Common myeloid progenitor, CD34-positive (primary cell): ENCODE measurements at regions not wholly inside any gene's neighbourhood (a gene's known extent, or its start where the extent isn't known, plus 50 kb on each side); places are given as distances from the start of the nearest gene placed in this dataset.

ENCODE experiments used
- CTCF ChIA-PET: fragments of 350-600 bp; sonication (Branson Sonifier 250); formaldehyde crosslinking; loops from one replicate; lab custom pipeline; 2021; ENCODE audit warnings: antibody characterized with exemption; lab: Charles Lee
- POLR2A ChIA-PET: fragments of 350-600 bp; sonication (Branson Sonifier 250); formaldehyde crosslinking; loops from one replicate; lab custom pipeline; 2021; ENCODE audit warnings: antibody characterized with exemption; lab: Charles Lee
- DNase-seq, 3 donors: peaks; one replicate each; pipeline versions ENCODE4 v3.0.0 to v3.0.0-alpha.2; 2013
- H3K27ac ChIP-seq, 2 experiments: 1 replicate in 1 of 2; 2 replicates in 1 of 2; pipeline ENCODE4 v1.7.0; 2013; ENCODE audit warnings: inconsistent platforms in 2 of 2, low read length in 2 of 2, mild to moderate bottlenecking in 2 of 2, low read depth in 1 of 2, moderate library complexity in 1 of 2; ENCODE audit not compliant: severe bottlenecking in 2 of 2, insufficient read depth in 1 of 2, poor library complexity in 1 of 2
- H3K27me3 ChIP-seq, 5 experiments: replicated peaks in 2 of 5; 1 replicate in 3 of 5; 2 replicates in 2 of 5; pipeline versions ENCODE4 v1.6.1 to v1.7.0; 2013; ENCODE audit warnings: low read length in 4 of 5, mild to moderate bottlenecking in 2 of 5, moderate library complexity in 2 of 5, inconsistent platforms in 1 of 5; ENCODE audit not compliant: insufficient read depth in 5 of 5, control insufficient read depth in 4 of 5
- H3K36me3 ChIP-seq, 4 experiments: 1 replicate in 2 of 4; 2 replicates in 2 of 4; pipeline versions ENCODE4 v1.6.1 to v1.7.0; 2013; ENCODE audit warnings: low read length in 3 of 4, control low read depth in 1 of 4, mild to moderate bottlenecking in 1 of 4; ENCODE audit not compliant: control insufficient read depth in 4 of 4, insufficient read depth in 4 of 4
- H3K4me1 ChIP-seq, 4 experiments: 1 replicate in 3 of 4; 2 replicates in 1 of 4; pipeline versions ENCODE4 v1.6.1 to v1.7.1; 2013; ENCODE audit warnings: low read length in 3 of 4, mild to moderate bottlenecking in 3 of 4, control low read depth in 1 of 4, inconsistent platforms in 1 of 4, moderate library complexity in 1 of 4; ENCODE audit not compliant: control insufficient read depth in 4 of 4, insufficient read depth in 4 of 4; ENCODE audit errors: control extremely low read depth in 1 of 4
- H3K4me3 ChIP-seq, 7 experiments: 1 replicate in 4 of 7; 2 replicates in 3 of 7; pipeline versions ENCODE4 v1.5.1 to v1.7.0; 2013; ENCODE audit warnings: mild to moderate bottlenecking in 7 of 7, low read length in 6 of 7, moderate library complexity in 6 of 7, inconsistent platforms in 2 of 7, low read depth in 2 of 7, control low read depth in 1 of 7; ENCODE audit not compliant: insufficient read depth in 4 of 7, control insufficient read depth in 1 of 7; ENCODE audit errors: extremely low read depth in 1 of 7
- H3K9me3 ChIP-seq, 5 experiments: 1 replicate in 4 of 5; 2 replicates in 1 of 5; pipeline versions ENCODE4 v1.6.1 to v1.7.1; 2013; ENCODE audit warnings: low read length in 4 of 5, mild to moderate bottlenecking in 2 of 5, inconsistent platforms in 1 of 5, low read depth in 1 of 5, moderate library complexity in 1 of 5; ENCODE audit not compliant: control insufficient read depth in 4 of 5, insufficient read depth in 2 of 5; ENCODE audit errors: control extremely low read depth in 1 of 5
- WGBS: methylation state at CpG from one replicate; pipeline ENCODE4 v1.1.5; 2013; ENCODE audit not compliant: insufficient coverage; 5-methylcytosine and 5-hydroxymethylcytosine counted together

DNA sequence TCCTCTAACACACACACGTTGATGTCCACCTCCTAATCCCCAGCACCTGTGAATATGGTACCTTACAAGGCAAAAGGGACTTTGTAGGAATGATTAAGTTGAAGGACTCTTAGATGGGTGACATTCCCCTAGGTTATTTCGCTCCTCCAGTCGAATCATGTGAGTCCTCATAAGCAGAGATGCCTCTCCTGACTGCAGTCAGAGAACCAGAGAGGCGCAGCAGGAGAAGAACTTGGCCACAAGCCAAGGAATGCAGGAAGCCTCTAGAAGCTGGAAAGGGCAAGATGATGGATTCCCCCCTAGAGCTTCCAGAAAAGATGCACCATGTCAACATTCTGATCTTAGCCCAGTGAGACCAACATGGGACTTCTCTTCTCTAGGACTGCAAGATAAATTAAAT is 133.1 kb upstream of the PTPRT start:
- Histone ChIP-seq H3K27me3 (peaks cover 0 to 5% (median 0%) of the 10 kb centered on the region in 5 experiments), H3K27ac (no peak overlapping the region), H3K9me3 (no peaks in the 10 kb centered on the region), H3K4me3 (no peak overlapping the region), H3K4me1 (no peaks in the 10 kb centered on the region), H3K36me3 (no peaks in the 10 kb centered on the region)
- CTCF ChIA-PET: no interaction called here
- POLR2A ChIA-PET: no interaction called here
- WGBS: 90% methylated on average over 3 of the region's 4 CpGs
- DNase-seq: no peak

DNA sequence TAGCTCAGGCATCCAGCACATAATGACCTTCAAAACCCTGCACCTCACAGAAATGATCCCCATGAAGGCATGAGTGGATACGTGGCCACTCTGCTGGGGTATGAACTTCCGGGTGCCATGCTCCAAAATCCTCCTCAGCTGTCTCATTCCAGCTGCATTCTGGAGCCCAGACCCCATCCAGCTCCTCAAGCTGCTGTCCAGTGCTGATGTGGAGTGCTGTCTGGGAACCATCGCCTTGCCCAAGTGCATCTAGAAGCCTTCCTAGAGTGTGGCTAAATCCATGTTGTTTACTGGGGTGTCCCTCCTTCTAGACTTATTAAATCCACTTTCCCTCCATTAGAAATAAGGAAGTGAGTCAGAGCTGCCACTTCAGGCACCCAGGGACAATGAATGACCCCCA is 130.8 kb upstream of the PTPRT start:
- no peaks in the 10 kb centered on the region for H3K4me1 ChIP-seq
- H3K27ac ChIP-seq: no peak overlapping the region
- 94% methylated on average over 3 of the region's 3 CpGs for WGBS
- ChIA-PET POLR2A (no interaction called here), CTCF (interaction anchor here (1.1 kb wide), 1 partner anchor 15 kb away, joined by 3 read pairs; no protein-coding TSS in a partner anchor)
- no peak overlapping the region for H3K4me3 ChIP-seq
- H3K27me3 ChIP-seq: peaks cover 0 to 8% (median 0%) of the 10 kb centered on the region in 5 experiments
- no peak for DNase-seq
- H3K36me3 ChIP-seq: no peaks in the 10 kb centered on the region
- no peaks in the 10 kb centered on the region for H3K9me3 ChIP-seq

- Histone ChIP-seq H3K36me3 (no peaks in the 10 kb centered on the region), H3K9me3 (no peaks in the 10 kb centered on the region), H3K4me1 (no peaks in the 10 kb centered on the region), H3K4me3 (no peak overlapping the region), H3K27ac (no peak overlapping the region), H3K27me3 (peaks cover 0 to 8% (median 0%) of the 10 kb centered on the region in 5 experiments)
- peak in 2 of 3 donors; percentile 11 to 26 for DNase-seq
- ChIA-PET CTCF (interaction anchor here (1.4 kb wide), 1 partner anchor 31 kb away, joined by 3 read pairs; no protein-coding TSS in a partner anchor), POLR2A (no interaction called here)
- 65% methylated on average over 4 of the region's 5 CpGs for WGBS
Measured at GRCh38 chr20:43318755-43319297, 129.1 kb upstream of the PTPRT start.

DNA sequence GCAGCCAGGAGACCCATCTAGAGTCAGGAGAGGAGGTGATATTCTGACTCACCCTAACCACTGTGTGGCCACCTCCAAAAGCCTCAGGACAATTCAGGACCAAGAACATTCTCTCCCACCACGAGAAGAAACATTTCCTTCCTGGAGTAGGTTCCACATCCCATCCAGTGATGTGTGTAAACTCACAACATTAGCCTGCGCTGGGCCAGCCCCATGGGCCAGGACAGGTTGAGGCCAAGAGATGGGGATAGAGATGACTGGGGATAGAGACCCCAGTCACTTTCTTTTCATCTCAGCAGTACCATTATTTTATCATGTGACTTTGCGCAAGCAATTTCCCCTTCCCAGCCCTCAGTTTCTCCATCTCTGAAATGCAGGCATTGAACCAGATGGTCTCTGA is 126.6 kb upstream of the PTPRT start:
- Histone ChIP-seq H3K9me3 (no peaks in the 10 kb centered on the region), H3K36me3 (no peaks in the 10 kb centered on the region), H3K27ac (no peak overlapping the region), H3K27me3 (peaks cover 0 to 8% (median 0%) of the 10 kb centered on the region in 5 experiments), H3K4me3 (no peak overlapping the region), H3K4me1 (no peaks in the 10 kb centered on the region)
- CTCF ChIA-PET: no interaction called here
- POLR2A ChIA-PET: no interaction called here
- WGBS: 100% methylated on average over 1 of the region's 3 CpGs
- DNase-seq: no peak

DNA sequence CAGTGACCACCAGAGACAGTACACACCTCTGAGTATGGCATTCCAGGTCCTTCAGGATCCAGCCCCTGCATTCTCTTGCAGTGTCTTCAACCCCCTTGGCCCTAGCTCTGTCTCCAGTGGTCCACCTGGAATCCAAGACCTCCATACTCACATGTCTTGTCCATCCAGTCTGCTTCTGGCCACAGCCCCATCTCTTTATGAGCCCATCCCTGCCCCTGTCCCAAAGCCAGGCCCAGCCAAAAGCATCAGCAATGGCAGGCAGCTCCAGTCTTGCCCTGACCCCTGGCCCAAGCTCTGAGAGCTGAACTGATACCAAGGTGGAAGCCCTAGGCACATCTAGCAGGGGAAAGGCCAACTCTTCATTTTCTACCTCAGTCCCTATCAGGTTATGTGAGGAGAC is 119.6 kb upstream of the PTPRT start:
- CTCF ChIA-PET: no interaction called here
- Histone ChIP-seq H3K27ac (no peak overlapping the region), H3K27me3 (no peaks in the 10 kb centered on the region), H3K4me3 (no peak overlapping the region), H3K9me3 (peaks cover 0 to 16% (median 5%) of the 10 kb centered on the region in 5 experiments), H3K36me3 (no peaks in the 10 kb centered on the region), H3K4me1 (no peaks in the 10 kb centered on the region)
- POLR2A ChIA-PET: no interaction called here
- no peak for DNase-seq

- no peak overlapping the region for H3K4me3 ChIP-seq
- 91% methylated on average over 4 of the region's 4 CpGs for WGBS
- H3K36me3 ChIP-seq: no peaks in the 10 kb centered on the region
- H3K27me3 ChIP-seq: no peaks in the 10 kb centered on the region
- DNase-seq: no peak
- H3K4me1 ChIP-seq: no peaks in the 10 kb centered on the region
- CTCF ChIA-PET: no interaction called here
- POLR2A ChIA-PET: no interaction called here
- peaks cover 0 to 16% (median 5%) of the 10 kb centered on the region in 5 experiments for H3K9me3 ChIP-seq
- H3K27ac ChIP-seq: no peak overlapping the region
Measured at GRCh38 chr20:43306837-43307236, 117.1 kb upstream of the PTPRT start.

DNA sequence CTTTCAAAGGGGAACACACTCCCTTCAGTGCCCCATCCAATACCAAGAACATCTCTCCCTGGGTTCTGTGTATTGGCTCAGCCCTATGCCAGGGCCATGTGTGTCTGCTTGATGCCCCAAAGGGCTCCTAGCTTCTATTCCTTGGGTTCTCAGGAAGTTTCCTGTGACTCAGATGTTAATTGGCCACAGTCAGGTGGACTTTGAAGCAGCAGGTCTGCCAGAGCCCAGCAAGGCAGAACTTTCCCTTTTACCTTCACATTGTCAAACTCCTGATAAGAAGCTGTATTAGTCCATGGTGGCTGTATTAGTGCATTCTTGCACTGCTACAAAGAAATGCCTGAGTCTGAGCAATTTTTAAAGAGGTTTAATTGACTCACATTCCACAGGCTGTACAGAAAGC is 116.0 kb upstream of the PTPRT start:
- no peaks in the 10 kb centered on the region for H3K27me3 ChIP-seq
- ChIA-PET CTCF (interaction anchor here (1.2 kb wide), 1 partner anchor 14 kb away, joined by 3 read pairs; no protein-coding TSS in a partner anchor), POLR2A (no interaction called here)
- H3K27ac ChIP-seq: no peak overlapping the region
- no peak overlapping the region for H3K4me3 ChIP-seq
- H3K4me1 ChIP-seq: no peaks in the 10 kb centered on the region
- no peaks in the 10 kb centered on the region for H3K36me3 ChIP-seq
- peaks cover 0 to 16% (median 5%) of the 10 kb centered on the region in 5 experiments for H3K9me3 ChIP-seq
- no peak for DNase-seq
